Neural crest cell (in vitro differentiated cells): ENCODE measurements at regions not wholly inside any gene's neighbourhood (a gene's known extent, or its start where the extent isn't known, plus 50 kb on each side); places are given as distances from the start of the nearest gene placed in this dataset.

Source experiments
- DNase-seq: peaks from one replicate; pipeline ENCODE4 v3.0.0; 2021; ENCODE audit warnings: low read depth, mixed read lengths, low spot score
- H3K27ac Mint-ChIP-seq: one replicate; pipeline ENCODE4 v1.8.0; 2021; ENCODE audit warnings: mild to moderate bottlenecking, mixed read lengths; ENCODE audit not compliant: unreplicated experiment
- H3K27me3 Mint-ChIP-seq: 2 replicates; pipeline ENCODE4 v1.8.0; 2021; ENCODE audit warnings: low read depth, mild to moderate bottlenecking, mixed read lengths
- H3K36me3 Mint-ChIP-seq: 2 replicates; pipeline ENCODE4 v1.8.0; 2021; ENCODE audit warnings: low read depth, mild to moderate bottlenecking, mixed read lengths
- H3K4me1 Mint-ChIP-seq: 2 replicates; pipeline ENCODE4 v1.8.0; 2021; ENCODE audit warnings: mixed read lengths
- H3K4me3 Mint-ChIP-seq: one replicate; pipeline ENCODE4 v1.8.0; 2021; ENCODE audit warnings: mild to moderate bottlenecking, mixed read lengths
- H3K9me3 Mint-ChIP-seq: 2 replicates; pipeline ENCODE4 v1.8.0; 2021; ENCODE audit warnings: mixed read lengths
- CTCF ChIP-seq: fragments of 200-600 bp; sonication (generic); conservative IDR thresholded peaks from 2 replicates; pipeline ENCODE4 v1.5.0; 2021; ENCODE audit warnings: antibody characterized with exemption, mild to moderate bottlenecking

DNA sequence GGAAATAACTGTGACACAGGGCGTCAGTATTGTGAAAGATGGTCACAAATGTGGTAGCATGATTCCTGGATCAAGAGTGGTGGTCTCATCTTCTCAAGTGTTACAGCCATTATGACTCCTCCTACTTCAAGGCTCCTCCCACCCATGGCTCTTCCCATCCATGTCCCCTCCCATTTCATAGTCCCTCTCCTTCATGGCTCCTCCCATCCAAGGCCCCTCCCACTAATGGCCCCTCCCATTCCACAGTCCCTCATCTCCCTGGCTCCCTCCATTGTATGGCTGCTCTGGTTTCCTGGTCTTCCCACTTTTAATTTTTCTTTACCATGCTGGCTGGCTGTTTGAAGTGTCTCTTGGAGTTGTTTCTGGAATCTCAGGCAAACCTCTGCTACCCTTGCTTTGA lies 1375.2 kb upstream of the TMEM132C start:
- H3K9me3 Mint-ChIP-seq = peaks cover 11% of the 10 kb centered on the region
- no peak for TF ChIP-seq CTCF

DNA sequence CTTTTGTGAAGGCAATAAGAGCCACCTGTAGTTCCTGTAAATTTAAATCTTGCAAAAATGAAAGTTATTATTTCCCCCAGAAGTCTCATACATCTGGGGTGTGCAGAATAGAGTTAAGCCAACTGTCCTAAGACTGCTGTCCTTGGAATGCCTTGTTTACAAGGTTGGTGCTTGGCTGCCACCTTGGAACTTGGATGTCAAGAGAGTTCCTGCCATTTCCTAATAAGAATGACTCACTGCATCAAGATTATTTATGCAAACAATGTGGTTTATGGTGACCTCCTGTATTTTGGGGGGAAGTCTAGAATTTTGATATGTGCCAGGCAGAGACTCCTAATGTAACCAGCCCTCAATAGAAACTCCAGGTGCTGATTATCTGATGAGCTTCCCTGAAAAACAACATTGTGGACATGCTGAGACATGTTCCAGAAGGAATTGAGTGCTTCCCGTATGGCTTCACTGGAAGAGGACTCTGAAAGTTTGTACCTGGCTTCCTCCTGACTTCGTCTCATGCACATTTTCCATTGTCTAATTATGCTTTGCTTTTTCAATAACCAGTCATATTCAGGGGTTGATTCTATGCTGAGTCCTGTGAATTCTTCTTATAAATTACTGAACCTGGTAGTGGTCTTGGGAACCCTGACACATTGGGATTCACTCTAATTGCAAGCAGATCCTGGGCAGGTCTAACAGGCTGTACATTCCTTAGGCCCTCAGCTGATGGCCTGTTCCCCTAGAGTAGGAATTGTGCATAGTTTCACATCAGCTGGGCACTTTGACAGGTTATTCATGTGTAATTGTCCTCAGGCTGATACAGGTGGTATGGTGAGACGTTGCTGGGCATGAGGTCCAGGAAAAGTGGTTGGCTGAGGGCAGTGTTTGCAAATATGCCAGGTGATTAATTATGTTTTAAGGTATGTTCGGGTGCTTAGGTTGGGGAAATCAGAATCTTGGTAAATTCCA lies 1370.7 kb upstream of the TMEM132C start:
- peaks cover 15% of the 10 kb centered on the region for H3K27me3 Mint-ChIP-seq
- no peaks in the 10 kb centered on the region for H3K36me3 Mint-ChIP-seq
- H3K4me3 Mint-ChIP-seq = no peak overlapping the region
- no peaks in the 10 kb centered on the region for H3K4me1 Mint-ChIP-seq
- H3K9me3 Mint-ChIP-seq = peaks cover 9% of the 10 kb centered on the region
- no peak for DNase-seq
- TF ChIP-seq CTCF = no peak
- H3K27ac Mint-ChIP-seq = no peak overlapping the region

More for the DNA sequence above, 1375.2 kb upstream of the TMEM132C start:
- Mint-ChIP-seq H3K36me3 (no peaks in the 10 kb centered on the region), H3K27me3 (no peaks in the 10 kb centered on the region), H3K27ac (no peak overlapping the region), H3K4me3 (no peak overlapping the region), H3K4me1 (no peaks in the 10 kb centered on the region)
- no peak for DNase-seq

DNA sequence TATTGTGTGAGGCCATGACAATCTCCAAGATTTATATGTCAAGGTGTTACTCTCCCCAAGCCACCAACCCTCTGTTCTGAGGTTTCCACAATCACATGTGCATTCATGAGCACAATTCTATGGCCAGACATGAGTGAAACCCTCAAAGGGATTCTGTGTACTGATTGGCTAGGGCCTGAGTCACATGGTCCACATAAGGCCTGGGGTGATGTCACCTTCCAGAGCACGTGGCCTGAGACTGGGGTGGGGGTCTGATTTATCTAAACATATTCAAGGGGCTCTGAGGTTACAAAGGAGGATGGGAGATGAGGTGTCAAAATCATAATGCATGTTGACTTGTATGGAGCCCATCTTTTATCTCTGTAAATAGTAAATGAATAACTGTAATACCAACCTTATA lies 1369.9 kb upstream of the TMEM132C start:
- Mint-ChIP-seq H3K36me3 (no peaks in the 10 kb centered on the region), H3K27ac (no peak overlapping the region), H3K9me3 (peaks cover 2% of the 10 kb centered on the region), H3K4me1 (no peaks in the 10 kb centered on the region), H3K27me3 (peaks cover 15% of the 10 kb centered on the region), H3K4me3 (no peak overlapping the region)
- no peak for TF ChIP-seq CTCF
- DNase-seq = no peak

GRCh38 chr12:126897778-126898177 lies 1369.2 kb upstream of the TMEM132C start:
- H3K27me3 Mint-ChIP-seq = peaks cover 15% of the 10 kb centered on the region
- H3K4me1 Mint-ChIP-seq = no peaks in the 10 kb centered on the region
- H3K36me3 Mint-ChIP-seq = no peaks in the 10 kb centered on the region
- DNase-seq = no peak
- peaks cover 2% of the 10 kb centered on the region for H3K9me3 Mint-ChIP-seq
- TF ChIP-seq CTCF = no peak
- no peak overlapping the region for H3K4me3 Mint-ChIP-seq
- no peak overlapping the region for H3K27ac Mint-ChIP-seq

GRCh38 chr12:126898562-126898961 lies 1368.4 kb upstream of the TMEM132C start:
- TF ChIP-seq CTCF = no peak
- DNase-seq = no peak
- H3K4me1 Mint-ChIP-seq = no peaks in the 10 kb centered on the region
- peaks cover 15% of the 10 kb centered on the region for H3K27me3 Mint-ChIP-seq
- H3K36me3 Mint-ChIP-seq = no peaks in the 10 kb centered on the region
- H3K9me3 Mint-ChIP-seq = no peaks in the 10 kb centered on the region
- H3K27ac Mint-ChIP-seq = no peak overlapping the region
- H3K4me3 Mint-ChIP-seq = no peak overlapping the region
